ENCODE measurements at regions not wholly inside any gene's neighbourhood (a gene's known extent, or its start where the extent isn't known, plus 50 kb on each side); places are given as distances from the start of the nearest gene placed in this dataset.

DNA sequence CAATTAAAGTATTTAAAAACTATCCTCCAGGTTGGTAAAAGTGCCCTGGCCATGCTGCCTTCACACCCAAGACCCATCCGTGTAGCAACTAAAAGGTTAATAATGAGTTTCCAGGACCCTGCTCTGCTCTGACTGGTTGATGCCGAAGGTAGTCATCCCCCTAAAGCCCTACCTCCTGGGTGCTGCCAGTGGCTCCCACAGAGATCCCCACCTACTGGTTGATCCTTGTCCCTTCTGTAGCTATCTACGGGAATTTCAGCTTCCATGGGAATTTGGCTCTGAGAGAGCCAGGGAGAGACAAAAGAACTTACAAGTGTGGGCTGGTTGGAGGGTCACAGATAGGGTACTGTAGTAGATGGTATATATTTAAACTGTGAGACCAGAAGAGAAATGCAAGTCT is 110.6 kb upstream of the NANOGP8 start:
- TF ChIP-seq, protein P1, sequence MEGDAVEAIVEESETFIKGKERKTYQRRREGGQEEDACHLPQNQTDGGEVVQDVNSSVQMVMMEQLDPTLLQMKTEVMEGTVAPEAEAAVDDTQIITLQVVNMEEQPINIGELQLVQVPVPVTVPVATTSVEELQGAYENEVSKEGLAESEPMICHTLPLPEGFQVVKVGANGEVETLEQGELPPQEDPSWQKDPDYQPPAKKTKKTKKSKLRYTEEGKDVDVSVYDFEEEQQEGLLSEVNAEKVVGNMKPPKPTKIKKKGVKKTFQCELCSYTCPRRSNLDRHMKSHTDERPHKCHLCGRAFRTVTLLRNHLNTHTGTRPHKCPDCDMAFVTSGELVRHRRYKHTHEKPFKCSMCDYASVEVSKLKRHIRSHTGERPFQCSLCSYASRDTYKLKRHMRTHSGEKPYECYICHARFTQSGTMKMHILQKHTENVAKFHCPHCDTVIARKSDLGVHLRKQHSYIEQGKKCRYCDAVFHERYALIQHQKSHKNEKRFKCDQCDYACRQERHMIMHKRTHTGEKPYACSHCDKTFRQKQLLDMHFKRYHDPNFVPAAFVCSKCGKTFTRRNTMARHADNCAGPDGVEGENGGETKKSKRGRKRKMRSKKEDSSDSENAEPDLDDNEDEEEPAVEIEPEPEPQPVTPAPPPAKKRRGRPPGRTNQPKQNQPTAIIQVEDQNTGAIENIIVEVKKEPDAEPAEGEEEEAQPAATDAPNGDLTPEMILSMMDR (IDR thresholded peaks at IDR 0.05; ENCODE audit: insufficient read depth in 1 of 2, low read depth in 1 of 2, low read length in 1 of 2, severe bottlenecking in 1 of 2, unreplicated experiment in 1 of 2) = no peak
- no TSS peak for BruUV-seq (replicated peaks)
- ChIA-PET POLR2A (no interaction called here), CTCF (no interaction called here)
- Mint-ChIP-seq H3K4me3 (ENCODE audit: unreplicated experiment) (no peak overlapping the region), H3K4me1 (ENCODE audit: low read depth, unreplicated experiment) (no peaks in the 10 kb centered on the region), H3K27me3 (ENCODE audit: insufficient read depth, unreplicated experiment) (no peaks in the 10 kb centered on the region), H3K27ac (ENCODE audit: unreplicated experiment) (no peak overlapping the region), H3K36me3 (ENCODE audit: insufficient read depth, unreplicated experiment) (no peaks in the 10 kb centered on the region), H3K9me3 (ENCODE audit: unreplicated experiment) (peaks cover 18% of the 10 kb centered on the region)
- peaks cover 6% of the 10 kb centered on the region; the same call in 1 of the 2 replicates for H3K9me3 ChIP-seq
- H3K4me3 ChIP-seq (ENCODE audit: low read depth, low read length) = no peak overlapping the region
- no peak for DNase-seq
- no peaks in the 10 kb centered on the region for H3K4me1 ChIP-seq
- no peaks in the 10 kb centered on the region for H3K27me3 ChIP-seq (replicated peaks; ENCODE audit: control insufficient read depth, insufficient read depth, low read length)
- intact Hi-C loops (cut with micrococcal nuclease; ENCODE audit: unreplicated experiment) = no loop called here
- H3K36me3 ChIP-seq (ENCODE audit: control insufficient read depth, insufficient read depth, low read length) = no peaks in the 10 kb centered on the region

DNA sequence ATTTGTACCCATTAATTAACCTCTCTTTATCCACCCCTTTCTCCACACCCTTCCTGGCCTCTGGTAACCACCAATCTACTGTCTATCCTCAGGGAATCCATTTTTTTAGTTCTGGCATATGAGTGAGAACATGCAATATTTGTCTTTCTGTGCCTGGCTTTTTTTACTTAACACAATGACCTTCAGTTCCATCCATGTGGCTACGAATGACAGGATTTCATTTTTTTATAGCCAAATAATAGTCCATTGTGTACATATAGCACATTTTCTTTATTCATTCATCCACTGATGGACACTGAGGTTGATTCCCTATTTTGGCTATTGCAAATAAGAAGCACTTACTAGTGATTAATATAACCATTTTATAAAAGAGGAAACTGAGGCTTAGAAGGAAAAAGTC is 109.9 kb upstream of the NANOGP8 start:
- Mint-ChIP-seq H3K27me3 (ENCODE audit: insufficient read depth, unreplicated experiment) (no peaks in the 10 kb centered on the region), H3K4me3 (ENCODE audit: unreplicated experiment) (no peak overlapping the region), H3K9me3 (ENCODE audit: unreplicated experiment) (peaks cover 23% of the 10 kb centered on the region), H3K36me3 (ENCODE audit: insufficient read depth, unreplicated experiment) (no peaks in the 10 kb centered on the region), H3K27ac (ENCODE audit: unreplicated experiment) (no peak overlapping the region), H3K4me1 (ENCODE audit: low read depth, unreplicated experiment) (no peaks in the 10 kb centered on the region)
- Histone ChIP-seq H3K4me1 (no peaks in the 10 kb centered on the region), H3K27me3 (replicated peaks; ENCODE audit: control insufficient read depth, insufficient read depth, low read length) (no peaks in the 10 kb centered on the region), H3K4me3 (ENCODE audit: low read depth, low read length) (no peak overlapping the region), H3K9me3 (peaks cover 6% of the 10 kb centered on the region; the same call in 1 of the 2 replicates), H3K36me3 (ENCODE audit: control insufficient read depth, insufficient read depth, low read length) (no peaks in the 10 kb centered on the region)
- POLR2A ChIA-PET = no interaction called here
- TF ChIP-seq, protein P1 (IDR thresholded peaks at IDR 0.05; ENCODE audit: insufficient read depth in 1 of 2, low read depth in 1 of 2, low read length in 1 of 2, severe bottlenecking in 1 of 2, unreplicated experiment in 1 of 2) = no peak
- CTCF ChIA-PET = no interaction called here
- intact Hi-C loops (cut with micrococcal nuclease; ENCODE audit: unreplicated experiment) = no loop called here
- DNase-seq = no peak
- no TSS peak for BruUV-seq (replicated peaks)

DNA sequence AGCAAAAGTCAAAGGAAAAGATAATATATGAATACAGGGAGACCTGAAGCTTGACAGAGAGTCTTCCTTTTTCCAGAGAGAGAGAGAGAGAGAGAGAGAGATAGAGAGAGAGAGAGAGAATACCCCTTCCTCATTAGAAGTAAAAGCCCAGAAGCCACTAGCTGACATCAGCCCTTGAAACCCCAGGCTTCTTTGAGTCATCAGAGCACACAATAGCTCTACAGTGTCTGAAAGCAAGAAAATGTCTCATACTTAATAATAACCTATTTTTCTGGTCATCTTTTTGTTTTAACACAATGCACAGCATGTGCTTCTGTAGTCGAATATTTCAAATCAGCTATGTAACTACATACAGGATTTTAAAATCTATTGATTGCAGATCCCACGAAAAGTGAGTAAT is 109.2 kb upstream of the NANOGP8 start:
- Histone ChIP-seq H3K4me1 (no peaks in the 10 kb centered on the region), H3K27me3 (replicated peaks; ENCODE audit: control insufficient read depth, insufficient read depth, low read length) (no peaks in the 10 kb centered on the region), H3K36me3 (ENCODE audit: control insufficient read depth, insufficient read depth, low read length) (no peaks in the 10 kb centered on the region), H3K9me3 (peaks cover 6% of the 10 kb centered on the region; the same call in 1 of the 2 replicates), H3K4me3 (ENCODE audit: low read depth, low read length) (no peak overlapping the region)
- POLR2A ChIA-PET = no interaction called here
- TF ChIP-seq, protein P1 (IDR thresholded peaks at IDR 0.05; ENCODE audit: insufficient read depth in 1 of 2, low read depth in 1 of 2, low read length in 1 of 2, severe bottlenecking in 1 of 2, unreplicated experiment in 1 of 2) = no peak
- peaks cover 30% of the 10 kb centered on the region for H3K9me3 Mint-ChIP-seq (ENCODE audit: unreplicated experiment)
- no peaks in the 10 kb centered on the region for H3K4me1 Mint-ChIP-seq (ENCODE audit: low read depth, unreplicated experiment)
- no peak overlapping the region for H3K4me3 Mint-ChIP-seq (ENCODE audit: unreplicated experiment)
- no peak overlapping the region for H3K27ac Mint-ChIP-seq (ENCODE audit: unreplicated experiment)
- no peaks in the 10 kb centered on the region for H3K27me3 Mint-ChIP-seq (ENCODE audit: insufficient read depth, unreplicated experiment)
- DNase-seq = no peak
- BruUV-seq (replicated peaks) = no TSS peak
- CTCF ChIA-PET = no interaction called here
- H3K36me3 Mint-ChIP-seq (ENCODE audit: insufficient read depth, unreplicated experiment) = no peaks in the 10 kb centered on the region
- intact Hi-C loops (cut with micrococcal nuclease; ENCODE audit: unreplicated experiment) = no loop called here

All from Caco-2 (cell line).